NB4 (cell line): ENCODE measurements at regions not wholly inside any gene's neighbourhood (a gene's known extent, or its start where the extent isn't known, plus 50 kb on each side); places are given as distances from the start of the nearest gene placed in this dataset.

ENCODE experiments used
- DNase-seq: peaks from one replicate; pipeline ENCODE4 v3.0.0; 2010; ENCODE audit warnings: low read depth
- H3K4me3 ChIP-seq: one replicate; pipeline ENCODE4 v1.5.1; 2011; ENCODE audit warnings: mild to moderate bottlenecking, low read depth, low read length, moderate library complexity
- CTCF ChIP-seq: IDR thresholded peaks from one replicate; pipeline ENCODE4 v1.5.1; 2012; ENCODE audit warnings: low read depth, low read length
- MAX ChIP-seq: IDR thresholded peaks from 2 replicates; pipeline ENCODE4 v1.6.1; 2011; ENCODE audit warnings: low read depth, low read length
- MYC ChIP-seq: IDR thresholded peaks from 2 replicates; pipeline ENCODE4 v1.6.1; 2011; ENCODE audit warnings: low read depth, low read length
- POLR2A ChIP-seq: IDR thresholded peaks from 2 replicates; pipeline ENCODE4 v1.6.1; 2011; ENCODE audit warnings: mild to moderate bottlenecking; ENCODE audit not compliant: insufficient read length; ENCODE audit errors: extremely low read depth

GRCh38 chr18:75660932-75661331, 233.4 kb upstream of the SMIM21 start:
- H3K4me3 ChIP-seq = no peak overlapping the region
- TF ChIP-seq CTCF = no peak
- TF ChIP-seq MAX = no peak
- no peak for TF ChIP-seq POLR2A
- no peak for TF ChIP-seq MYC
- DNase-seq = no peak

- no peak for TF ChIP-seq CTCF
- no peak for TF ChIP-seq MYC
- TF ChIP-seq MAX = no peak
- no peak for TF ChIP-seq POLR2A
- no peak for DNase-seq
- H3K4me3 ChIP-seq = no peak overlapping the region
Measured at GRCh38 chr18:75659535-75660023, 232.1 kb upstream of the SMIM21 start.

GRCh38 chr18:75658330-75658729, 230.8 kb upstream of the SMIM21 start:
- TF ChIP-seq MYC = no peak
- no peak for TF ChIP-seq POLR2A
- TF ChIP-seq CTCF = no peak
- no peak for TF ChIP-seq MAX
- no peak overlapping the region for H3K4me3 ChIP-seq
- DNase-seq = no peak

- DNase-seq = no peak
- H3K4me3 ChIP-seq = no peak overlapping the region
- no peak for TF ChIP-seq POLR2A
- no peak for TF ChIP-seq CTCF
- TF ChIP-seq MAX = no peak
- no peak for TF ChIP-seq MYC
Measured at GRCh38 chr18:75656563-75657247, 229.2 kb upstream of the SMIM21 start.

GRCh38 chr18:75656035-75656434, 228.5 kb upstream of the SMIM21 start:
- H3K4me3 ChIP-seq = no peak overlapping the region
- TF ChIP-seq CTCF (no peak), MYC (no peak), MAX (no peak), POLR2A (no peak)
- peak; percentile 21 for DNase-seq
